ENCODE measurements at regions not wholly inside any gene's neighbourhood (a gene's known extent, or its start where the extent isn't known, plus 50 kb on each side); places are given as distances from the start of the nearest gene placed in this dataset.

GRCh38 chr5:19169426-19169825 lies 818.6 kb downstream of the CDH18 start:
- H3K4me3 ChIP-seq (ENCODE audit: low read depth, low read length), result no peak overlapping the region
- TF ChIP-seq CTCF (IDR thresholded peaks at IDR 0.05; ENCODE audit: borderline replicate concordance, insufficient read depth, low read depth, low read length), result no peak

GRCh38 chr5:19172926-19173470 lies 815.0 kb downstream of the CDH18 start:
- no peak overlapping the region for H3K4me3 ChIP-seq (ENCODE audit: low read depth, low read length)
- no peak for TF ChIP-seq CTCF (IDR thresholded peaks at IDR 0.05; ENCODE audit: borderline replicate concordance, insufficient read depth, low read depth, low read length)

- no peak for TF ChIP-seq CTCF (IDR thresholded peaks at IDR 0.05; ENCODE audit: borderline replicate concordance, insufficient read depth, low read depth, low read length)
- H3K4me3 ChIP-seq (ENCODE audit: low read depth, low read length), result no peak overlapping the region
Measured at GRCh38 chr5:19175776-19176570, 812.0 kb downstream of the CDH18 start.

DNA sequence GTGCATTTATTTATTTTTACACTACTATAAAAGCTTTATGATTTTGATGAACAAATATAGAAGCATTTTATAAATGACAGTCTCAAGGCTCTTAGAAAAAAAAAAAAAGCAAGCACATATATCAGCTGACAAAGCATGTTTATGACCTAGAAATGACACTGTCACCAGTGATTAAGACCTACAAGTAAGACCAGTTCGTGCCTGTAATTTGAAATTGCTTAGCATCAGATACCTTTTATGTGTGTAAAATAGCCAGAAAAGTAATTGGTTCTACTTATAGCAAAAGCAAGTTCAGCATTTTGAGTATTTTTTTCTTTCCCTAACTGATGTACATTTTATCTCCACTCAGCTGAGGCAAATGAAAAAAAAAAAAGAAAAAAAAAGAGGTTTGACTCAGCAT lies 808.4 kb downstream of the CDH18 start:
- no peak for TF ChIP-seq CTCF (IDR thresholded peaks at IDR 0.05; ENCODE audit: borderline replicate concordance, insufficient read depth, low read depth, low read length)
- H3K4me3 ChIP-seq (ENCODE audit: low read depth, low read length), result no peak overlapping the region

- no peak overlapping the region for H3K4me3 ChIP-seq (ENCODE audit: low read depth, low read length)
- TF ChIP-seq CTCF (IDR thresholded peaks at IDR 0.05; ENCODE audit: borderline replicate concordance, insufficient read depth, low read depth, low read length), result no peak
Measured at GRCh38 chr5:19189176-19189575, 798.8 kb downstream of the CDH18 start.

DNA sequence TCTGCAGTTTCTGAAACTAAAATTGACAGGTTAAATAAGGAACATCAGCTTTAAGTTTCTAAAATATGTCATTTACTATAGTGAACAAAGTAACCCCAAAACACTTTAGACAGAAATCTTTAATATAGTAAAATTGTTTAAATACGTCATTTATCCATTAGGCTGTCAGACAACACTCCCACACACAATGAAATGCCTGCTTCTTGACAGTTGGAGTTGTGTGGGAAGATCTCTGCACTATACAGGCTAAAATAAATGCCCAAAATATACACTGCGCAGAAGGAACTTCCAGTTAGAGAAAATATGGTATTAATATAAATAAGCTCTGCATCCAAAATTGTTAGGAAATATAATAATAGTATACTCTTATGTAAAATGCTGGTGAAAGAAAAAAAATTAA lies 794.4 kb downstream of the CDH18 start:
- no peak overlapping the region for H3K4me3 ChIP-seq (ENCODE audit: low read depth, low read length)
- TF ChIP-seq CTCF (IDR thresholded peaks at IDR 0.05; ENCODE audit: borderline replicate concordance, insufficient read depth, low read depth, low read length), result no peak

- no peak for TF ChIP-seq CTCF (IDR thresholded peaks at IDR 0.05; ENCODE audit: borderline replicate concordance, insufficient read depth, low read depth, low read length)
- no peak overlapping the region for H3K4me3 ChIP-seq (ENCODE audit: low read depth, low read length)
Measured at GRCh38 chr5:19196631-19197030, 791.4 kb downstream of the CDH18 start.

Measured in GM12875 (cell line).